Calu3 (cell line): ENCODE measurements at regions not wholly inside any gene's neighbourhood (a gene's known extent, or its start where the extent isn't known, plus 50 kb on each side); places are given as distances from the start of the nearest gene placed in this dataset.

Source experiments
- BruUV-seq: library from RNA; stranded (reverse); fragments of 400-500 nt; replicated peaks from 2 replicates; lab custom pipeline; 2021; lab: Mats Ljungman, UMichigan
- CTCF ChIA-PET: fragments of 300-600 bp; sonication (Branson Sonifier 250); formaldehyde crosslinking; loops from one replicate; lab custom pipeline; 2022; ENCODE audit warnings: antibody characterized with exemption; lab: Charles Lee
- DNase-seq: peaks from one replicate; pipeline ENCODE4 v3.0.0; 2022
- H3K27ac Mint-ChIP-seq: one replicate; pipeline ENCODE4 v1.8.0; 2022; ENCODE audit warnings: mixed read lengths; ENCODE audit not compliant: unreplicated experiment
- H3K27me3 Mint-ChIP-seq: one replicate; pipeline ENCODE4 v1.8.0; 2022; ENCODE audit warnings: mixed read lengths; ENCODE audit not compliant: unreplicated experiment
- H3K36me3 Mint-ChIP-seq: one replicate; pipeline ENCODE4 v1.8.0; 2022; ENCODE audit warnings: mild to moderate bottlenecking, moderate library complexity, mixed read lengths; ENCODE audit not compliant: insufficient read depth, unreplicated experiment
- H3K4me1 Mint-ChIP-seq: one replicate; pipeline ENCODE4 v1.8.0; 2022; ENCODE audit warnings: mild to moderate bottlenecking, low read depth, mixed read lengths; ENCODE audit not compliant: unreplicated experiment
- H3K4me3 Mint-ChIP-seq: one replicate; pipeline ENCODE4 v1.8.0; 2022; ENCODE audit warnings: mild to moderate bottlenecking, low read depth, moderate library complexity, mixed read lengths; ENCODE audit not compliant: unreplicated experiment
- H3K9me3 Mint-ChIP-seq: one replicate; pipeline ENCODE4 v1.8.0; 2022; ENCODE audit warnings: low read depth, mixed read lengths; ENCODE audit not compliant: unreplicated experiment
- CTCF ChIP-seq: fragments of 200-600 bp; IDR thresholded peaks from one replicate; pipeline ENCODE4 v1.8.0; 2022; ENCODE audit warnings: antibody characterized with exemption; ENCODE audit not compliant: unreplicated experiment
- intact Hi-C: fragments of 100-400 bp; cut with micrococcal nuclease; formaldehyde crosslinking; loops from one replicate; pipeline ENCODE4 v1.10.0; 2022; ENCODE audit not compliant: unreplicated experiment

GRCh38 chr13:72508392-72508791 is 219.0 kb downstream of the MZT1 start:
- no peak overlapping the region for H3K27ac Mint-ChIP-seq
- BruUV-seq = no TSS peak
- no peaks in the 10 kb centered on the region for H3K4me1 Mint-ChIP-seq

GRCh38 chr13:72507416-72508199 is 219.8 kb downstream of the MZT1 start:
- Mint-ChIP-seq H3K4me3 (peak overlapping the region; percentile 50), H3K27me3 (no peaks in the 10 kb centered on the region), H3K4me1 (no peaks in the 10 kb centered on the region), H3K36me3 (no peaks in the 10 kb centered on the region), H3K27ac (no peak overlapping the region), H3K9me3 (no peaks in the 10 kb centered on the region)
- no peak for TF ChIP-seq CTCF
- CTCF ChIA-PET = no interaction called here
- no TSS peak for BruUV-seq
- intact Hi-C loops = no loop called here
- no peak for DNase-seq

More at GRCh38 chr13:72508392-72508791, 219.0 kb downstream of the MZT1 start:
- H3K27me3 Mint-ChIP-seq = no peaks in the 10 kb centered on the region
- no peaks in the 10 kb centered on the region for H3K36me3 Mint-ChIP-seq
- CTCF ChIA-PET = no interaction called here
- no peak for DNase-seq
- intact Hi-C loops = no loop called here
- no peak for TF ChIP-seq CTCF
- H3K4me3 Mint-ChIP-seq = peak overlapping the region; percentile 50
- H3K9me3 Mint-ChIP-seq = no peaks in the 10 kb centered on the region

GRCh38 chr13:72506706-72507105 is 220.7 kb downstream of the MZT1 start:
- no peaks in the 10 kb centered on the region for H3K27me3 Mint-ChIP-seq
- no peak overlapping the region for H3K27ac Mint-ChIP-seq
- H3K4me1 Mint-ChIP-seq = no peaks in the 10 kb centered on the region
- no peak for DNase-seq
- no peaks in the 10 kb centered on the region for H3K36me3 Mint-ChIP-seq
- no peak for TF ChIP-seq CTCF
- intact Hi-C loops = no loop called here
- BruUV-seq = no TSS peak
- H3K9me3 Mint-ChIP-seq = no peaks in the 10 kb centered on the region
- H3K4me3 Mint-ChIP-seq = no peak overlapping the region
- CTCF ChIA-PET = no interaction called here

- TF ChIP-seq CTCF = no peak
- Mint-ChIP-seq H3K4me1 (no peaks in the 10 kb centered on the region), H3K27ac (no peak overlapping the region), H3K9me3 (no peaks in the 10 kb centered on the region), H3K4me3 (no peak overlapping the region), H3K27me3 (no peaks in the 10 kb centered on the region), H3K36me3 (no peaks in the 10 kb centered on the region)
- intact Hi-C loops = no loop called here
- CTCF ChIA-PET = no interaction called here
- no peak for DNase-seq
- BruUV-seq = no TSS peak
Observed at GRCh38 chr13:72505376-72505775, 222.1 kb downstream of the MZT1 start.
